Right lobe of liver (tissue), 6 donors: ENCODE measurements at regions not wholly inside any gene's neighbourhood (a gene's known extent, or its start where the extent isn't known, plus 50 kb on each side); places are given as distances from the start of the nearest gene placed in this dataset.

ENCODE experiments used
- ATAC-seq, 4 donors: fragments of 200-7000 bp; cut with Tn5 transposase; one replicate each; pipeline ENCODE4 v1.9.1; 2020; ENCODE audit warnings: mild to moderate bottlenecking in 4 of 4, moderate library complexity in 4 of 4
- DNase-seq, 3 donors: peaks; one replicate each; pipeline ENCODE4 v3.0.0-alpha.2; 2020
- H3K27ac ChIP-seq, 3 donors: fragments of 200-600 bp; one replicate each; pipeline ENCODE4 v1.8.0; 2022
- H3K27me3 ChIP-seq, 2 donors: fragments of 200-600 bp; one replicate each; pipeline ENCODE4 v1.8.0; 2022
- H3K36me3 ChIP-seq, 4 donors: fragments of 200-600 bp; sonication (generic) in 1 of 4; one replicate each; pipeline versions ENCODE4 v1.5.1 to v1.8.0; 2017 to 2022; ENCODE audit warnings: control low read depth in 1 of 4
- H3K4me1 ChIP-seq, 4 donors: fragments of 200-600 bp; sonication (generic) in 1 of 4; one replicate each; pipeline versions ENCODE4 v1.5.1 to v1.8.0; 2017 to 2022; ENCODE audit warnings: control low read depth in 1 of 4
- H3K4me3 ChIP-seq, 3 donors: fragments of 200-600 bp; one replicate each; pipeline ENCODE4 v1.8.0; 2022
- H3K9me3 ChIP-seq, 4 donors: fragments of 200-600 bp; sonication (generic) in 1 of 4; one replicate each; pipeline versions ENCODE4 v1.5.1 to v1.8.0; 2017 to 2022; ENCODE audit warnings: control low read depth in 1 of 4
- CTCF ChIP-seq, 4 donors: fragments of 200-600 bp in 3 of 4; fragments of 450-650 bp in 1 of 4; IDR thresholded peaks; one replicate each; pipeline versions ENCODE4 v1.5.1 to v1.8.0; 2016 to 2022; ENCODE audit warnings: antibody characterized with exemption in 4 of 4, mild to moderate bottlenecking in 2 of 4
- POLR2A ChIP-seq: fragments of 450-650 bp; IDR thresholded peaks from one replicate; pipeline ENCODE4 v1.6.1; 2017; ENCODE audit warnings: antibody characterized with exemption, mild to moderate bottlenecking
- WGBS: methylation state at CpG from one replicate; pipeline ENCODE4 v1.1.6; 2018; ENCODE audit warnings: low coverage, low lambda C conversion rate; ENCODE audit not compliant: insufficient coverage; ENCODE audit errors: missing lambda C conversion rate; 5-methylcytosine and 5-hydroxymethylcytosine counted together
- intact Hi-C, 2 donors: fragments of 100-400 bp; cut with DNase I; formaldehyde crosslinking; loops; one replicate each; pipeline versions ENCODE4 v1.11.2 to v1.14.1; 2022
- donor health status: DM: no; HTN: yes; CAD: no.
- donor health status: DM: no; HTN: no; CAD: no.
- donor health status: DM: no; HTN: no; CAD: no.
- donor health status: DM: no; HTN: yes; CAD: no.
- donor health status: DM: no; HTN: yes; CAD: no.

DNA sequence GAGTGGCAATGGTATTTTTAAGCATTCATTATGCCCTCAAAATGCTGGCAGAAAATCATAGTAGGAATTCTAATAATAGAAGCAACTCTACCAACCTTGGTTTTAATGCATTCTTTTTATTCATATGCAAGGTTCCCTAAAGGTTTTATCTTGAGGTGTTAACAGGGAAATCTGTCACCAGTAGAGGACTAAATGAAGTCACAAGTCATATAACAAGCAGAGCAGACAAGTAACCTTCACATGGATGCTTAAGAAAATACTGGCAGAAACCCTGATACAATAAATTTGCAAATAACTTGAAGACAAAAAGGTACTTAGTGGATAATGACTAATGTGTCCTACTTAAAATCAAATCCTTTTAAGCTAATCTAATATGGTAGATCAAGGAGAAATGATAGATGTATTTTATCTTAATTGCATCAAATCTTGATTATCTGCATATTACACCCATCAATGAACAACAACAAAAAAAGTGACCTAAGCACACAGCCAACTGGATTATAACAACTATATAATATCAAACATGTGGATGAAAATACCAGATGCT lies 73.3 kb downstream of the RFC3 start:
- TF ChIP-seq CTCF (IDR thresholded peaks at IDR 0.05) (no peak), POLR2A (no peak)
- Histone ChIP-seq H3K36me3 (no peaks in the 10 kb centered on the region), H3K9me3 (no peaks in the 10 kb centered on the region), H3K4me1 (no peaks in the 10 kb centered on the region), H3K27me3 (no peaks in the 10 kb centered on the region), H3K4me3 (no peak overlapping the region), H3K27ac (no peak overlapping the region)
- intact Hi-C loops: no loop called here
- ATAC-seq (no peak), DNase-seq (no peak)

DNA sequence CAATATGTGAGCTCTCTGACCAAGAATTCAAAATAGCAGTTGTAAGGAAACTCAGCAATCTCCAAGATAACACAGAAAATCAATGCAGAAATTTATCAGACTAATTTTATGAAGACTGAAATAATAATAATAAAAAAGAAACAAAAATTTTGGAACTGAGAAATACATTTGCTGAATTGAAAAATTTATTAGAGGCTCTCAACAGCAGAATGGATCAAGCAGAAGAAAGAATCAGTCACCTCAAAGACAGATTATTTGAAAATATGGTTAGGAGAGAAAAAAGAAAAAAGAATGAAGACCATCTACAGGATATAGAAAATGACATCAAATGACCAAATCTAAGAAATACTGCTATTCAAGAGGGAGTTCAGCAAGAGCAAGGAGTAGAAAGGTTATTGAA lies 75.6 kb downstream of the RFC3 start:
- Histone ChIP-seq H3K27ac (no peak overlapping the region), H3K4me1 (no peaks in the 10 kb centered on the region), H3K36me3 (no peaks in the 10 kb centered on the region), H3K27me3 (no peaks in the 10 kb centered on the region), H3K9me3 (no peaks in the 10 kb centered on the region), H3K4me3 (no peak overlapping the region)
- no peak for DNase-seq
- intact Hi-C loops: no loop called here
- TF ChIP-seq POLR2A (no peak), CTCF (IDR thresholded peaks at IDR 0.05) (no peak)
- ATAC-seq: no peak

GRCh38 chr13:33904431-33904830 lies 86.5 kb downstream of the RFC3 start:
- H3K27ac ChIP-seq: no peak overlapping the region
- H3K4me1 ChIP-seq: no peaks in the 10 kb centered on the region
- TF ChIP-seq CTCF (IDR thresholded peaks at IDR 0.05) (no peak), POLR2A (no peak)
- H3K4me3 ChIP-seq: no peak overlapping the region
- H3K9me3 ChIP-seq: no peaks in the 10 kb centered on the region
- intact Hi-C loops: no loop called here
- WGBS: 74% methylated on average over 7 of the region's 8 CpGs
- ATAC-seq: no peak
- DNase-seq: no peak
- no peaks in the 10 kb centered on the region for H3K27me3 ChIP-seq
- H3K36me3 ChIP-seq: no peaks in the 10 kb centered on the region

DNA sequence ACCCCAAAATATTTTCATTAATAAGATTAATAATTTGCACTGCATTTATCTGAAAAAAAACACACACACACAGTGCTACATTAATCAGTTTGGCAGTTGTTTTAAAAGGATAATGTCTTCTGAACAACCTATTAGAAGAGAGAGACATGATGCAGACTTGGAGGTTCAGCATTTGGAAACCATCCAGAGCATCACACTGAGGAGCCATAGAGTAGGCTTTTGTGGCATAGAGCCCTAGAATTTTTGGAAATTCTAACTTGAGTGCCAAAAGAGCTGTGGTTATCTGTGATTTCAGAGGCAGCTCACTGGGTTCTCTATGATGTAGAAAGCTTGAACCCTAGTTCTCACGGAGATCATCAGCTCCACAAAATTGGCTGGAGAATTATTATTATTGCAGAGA lies 90.2 kb downstream of the RFC3 start:
- intact Hi-C loops: no loop called here
- ATAC-seq (no peak), DNase-seq (no peak)
- H3K4me1 ChIP-seq: no peaks in the 10 kb centered on the region
- no peaks in the 10 kb centered on the region for H3K27me3 ChIP-seq
- WGBS: 85% methylated on average over 1 of the region's 1 CpG
- no peak for TF ChIP-seq POLR2A
- TF ChIP-seq CTCF (IDR thresholded peaks at IDR 0.05): no peak
- no peak overlapping the region for H3K27ac ChIP-seq
- no peak overlapping the region for H3K4me3 ChIP-seq
- H3K9me3 ChIP-seq: no peaks in the 10 kb centered on the region
- no peaks in the 10 kb centered on the region for H3K36me3 ChIP-seq

DNA sequence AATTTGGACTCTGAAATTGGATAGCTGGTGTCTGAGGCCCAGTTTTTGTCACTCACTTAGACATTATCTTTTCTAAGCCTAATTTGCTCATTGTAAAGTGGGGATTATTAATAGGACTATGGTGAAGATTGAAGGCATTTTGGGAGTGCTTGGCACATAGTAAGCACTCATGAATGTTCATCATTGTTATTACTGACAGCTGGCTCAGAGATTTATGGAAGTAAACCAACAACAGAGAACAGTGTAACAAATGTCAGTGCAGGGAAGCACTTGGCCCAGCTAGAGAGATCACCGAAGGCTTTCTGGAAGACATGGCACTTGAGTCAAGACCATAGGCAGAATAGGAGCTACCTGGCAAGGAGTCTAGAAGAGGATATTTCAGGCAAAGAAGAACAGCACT lies 92.3 kb downstream of the RFC3 start:
- no peak overlapping the region for H3K4me3 ChIP-seq
- WGBS: 100% methylated on average over 1 of the region's 1 CpG
- no peaks in the 10 kb centered on the region for H3K4me1 ChIP-seq
- no peaks in the 10 kb centered on the region for H3K27me3 ChIP-seq
- ATAC-seq (no peak), DNase-seq (no peak)
- TF ChIP-seq POLR2A (no peak), CTCF (IDR thresholded peaks at IDR 0.05) (no peak)
- no peaks in the 10 kb centered on the region for H3K36me3 ChIP-seq
- intact Hi-C loops: no loop called here
- no peaks in the 10 kb centered on the region for H3K9me3 ChIP-seq
- H3K27ac ChIP-seq: no peak overlapping the region
